MM.1S (cell line): ENCODE measurements at regions not wholly inside any gene's neighbourhood (a gene's known extent, or its start where the extent isn't known, plus 50 kb on each side); places are given as distances from the start of the nearest gene placed in this dataset.

Experiments
- DNase-seq: peaks from one replicate; pipeline ENCODE4 v3.0.0-alpha.2; 2015
- H2AFZ ChIP-seq: fragments of 300-600 bp; sonication (generic); 2 replicates; pipeline ENCODE4 v1.6.0; 2016; ENCODE audit warnings: antibody characterized with exemption, low read length
- H3F3A ChIP-seq: fragments of 300-600 bp; sonication (generic); 2 replicates; pipeline ENCODE4 v1.6.1; 2016; ENCODE audit warnings: mild to moderate bottlenecking, antibody characterized with exemption, low read length, moderate library complexity, mixed read lengths; ENCODE audit not compliant: insufficient read depth
- H3K27ac ChIP-seq: fragments of 300-600 bp; sonication (generic); 2 replicates; pipeline ENCODE4 v1.5.1; 2016; ENCODE audit warnings: mild to moderate bottlenecking, low read length
- H3K27me3 ChIP-seq: fragments of 300-600 bp; sonication (generic); replicated peaks from 2 replicates; pipeline ENCODE4 v1.6.0; 2016; ENCODE audit warnings: low read length; ENCODE audit not compliant: insufficient read depth
- H3K36me3 ChIP-seq: fragments of 300-600 bp; sonication (generic); replicated peaks from 2 replicates; pipeline ENCODE4 v1.6.1; 2016; ENCODE audit warnings: mild to moderate bottlenecking, low read length, mixed read lengths; ENCODE audit not compliant: insufficient read depth
- H3K4me1 ChIP-seq: fragments of 300-600 bp; sonication (generic); 2 replicates; pipeline ENCODE4 v1.6.1; 2016; ENCODE audit warnings: low read length, mixed read lengths
- H3K4me2 ChIP-seq: fragments of 300-600 bp; sonication (generic); 2 replicates; pipeline ENCODE4 v1.6.0; 2016; ENCODE audit warnings: low read depth, low read length
- H3K4me3 ChIP-seq: fragments of 300-600 bp; sonication (generic); 2 replicates; pipeline ENCODE4 v1.5.1; 2016; ENCODE audit warnings: low read length, mixed read lengths
- H3K79me2 ChIP-seq: fragments of 300-600 bp; sonication (generic); 2 replicates; pipeline ENCODE4 v1.6.1; 2016; ENCODE audit warnings: mixed run types, low read length, mixed read lengths
- H3K9ac ChIP-seq: fragments of 300-600 bp; sonication (generic); 2 replicates; pipeline ENCODE4 v1.6.1; 2016; ENCODE audit warnings: low read length, mixed read lengths
- H3K9me2 ChIP-seq: fragments of 300-600 bp; sonication (generic); replicated peaks from 2 replicates; pipeline ENCODE4 v1.6.1; 2016; ENCODE audit warnings: mild to moderate bottlenecking, low read length, mixed read lengths; ENCODE audit not compliant: insufficient read depth
- H3K9me3 ChIP-seq: fragments of 300-600 bp; sonication (generic); replicated peaks from 2 replicates; pipeline ENCODE4 v1.6.1; 2016; ENCODE audit warnings: mild to moderate bottlenecking, low read length, mixed read lengths; ENCODE audit not compliant: insufficient read depth
- H4K20me1 ChIP-seq: fragments of 300-600 bp; sonication (generic); 2 replicates; pipeline ENCODE4 v1.6.1; 2016; ENCODE audit warnings: mild to moderate bottlenecking, low read length, moderate library complexity, mixed read lengths; ENCODE audit not compliant: insufficient read depth
- EZH2 ChIP-seq: fragments of 300-600 bp; sonication (generic); optimal IDR thresholded peaks from 2 replicates; pipeline ENCODE3; 2017; ENCODE audit warnings: low read depth, mild to moderate bottlenecking, antibody characterized with exemption, low read length, mixed read lengths
- EZH2phosphoT487 ChIP-seq: fragments of 300-600 bp; sonication (generic); IDR thresholded peaks from 2 replicates; pipeline ENCODE4 v1.6.1; 2018; ENCODE audit warnings: antibody characterized with exemption, low read length
- TF ChIP-seq, protein P1 (sequence below): fragments of 300-600 bp; sonication (generic); IDR thresholded peaks from 2 replicates; pipeline ENCODE4 v1.5.1; 2016; ENCODE audit warnings: antibody characterized with exemption, low read length, mixed read lengths

DNA sequence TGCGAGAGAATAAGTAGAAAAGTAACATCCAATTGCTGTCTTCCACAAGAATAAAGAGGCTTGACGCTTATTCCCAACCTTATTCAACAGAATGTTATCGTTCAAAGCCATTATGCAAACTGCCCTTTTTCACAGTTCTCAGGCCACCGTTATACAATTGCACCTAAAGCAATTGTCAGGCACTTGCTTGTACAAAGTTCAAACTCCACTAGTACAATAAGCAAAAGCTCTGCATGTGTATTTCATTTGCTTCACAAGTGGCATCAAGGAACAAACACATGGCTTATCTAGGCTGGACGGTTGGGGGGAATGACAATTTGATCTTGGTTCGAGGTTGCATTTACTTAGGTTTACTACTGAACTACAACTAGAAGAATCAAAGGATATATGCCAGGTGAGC is 815.6 kb downstream of the EFNB2 start:
- DNase-seq = no peak
- Histone ChIP-seq H3K36me3 (no peaks in the 10 kb centered on the region), H3K9ac (no peak overlapping the region), H2AFZ (no peak overlapping the region), H3K79me2 (no peaks in the 10 kb centered on the region), H3K9me2 (no peaks in the 10 kb centered on the region), H3K27ac (no peak overlapping the region), H3K9me3 (no peaks in the 10 kb centered on the region), H3K4me1 (no peaks in the 10 kb centered on the region), H3K4me2 (no peak overlapping the region), H3K4me3 (no peak overlapping the region), H3K27me3 (no peaks in the 10 kb centered on the region), H3F3A (no peaks in the 10 kb centered on the region), H4K20me1 (no peaks in the 10 kb centered on the region)
- TF ChIP-seq EZH2 (no peak), EZH2phosphoT487 (no peak)
- TF ChIP-seq, protein P1, sequence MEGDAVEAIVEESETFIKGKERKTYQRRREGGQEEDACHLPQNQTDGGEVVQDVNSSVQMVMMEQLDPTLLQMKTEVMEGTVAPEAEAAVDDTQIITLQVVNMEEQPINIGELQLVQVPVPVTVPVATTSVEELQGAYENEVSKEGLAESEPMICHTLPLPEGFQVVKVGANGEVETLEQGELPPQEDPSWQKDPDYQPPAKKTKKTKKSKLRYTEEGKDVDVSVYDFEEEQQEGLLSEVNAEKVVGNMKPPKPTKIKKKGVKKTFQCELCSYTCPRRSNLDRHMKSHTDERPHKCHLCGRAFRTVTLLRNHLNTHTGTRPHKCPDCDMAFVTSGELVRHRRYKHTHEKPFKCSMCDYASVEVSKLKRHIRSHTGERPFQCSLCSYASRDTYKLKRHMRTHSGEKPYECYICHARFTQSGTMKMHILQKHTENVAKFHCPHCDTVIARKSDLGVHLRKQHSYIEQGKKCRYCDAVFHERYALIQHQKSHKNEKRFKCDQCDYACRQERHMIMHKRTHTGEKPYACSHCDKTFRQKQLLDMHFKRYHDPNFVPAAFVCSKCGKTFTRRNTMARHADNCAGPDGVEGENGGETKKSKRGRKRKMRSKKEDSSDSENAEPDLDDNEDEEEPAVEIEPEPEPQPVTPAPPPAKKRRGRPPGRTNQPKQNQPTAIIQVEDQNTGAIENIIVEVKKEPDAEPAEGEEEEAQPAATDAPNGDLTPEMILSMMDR = no peak

DNA sequence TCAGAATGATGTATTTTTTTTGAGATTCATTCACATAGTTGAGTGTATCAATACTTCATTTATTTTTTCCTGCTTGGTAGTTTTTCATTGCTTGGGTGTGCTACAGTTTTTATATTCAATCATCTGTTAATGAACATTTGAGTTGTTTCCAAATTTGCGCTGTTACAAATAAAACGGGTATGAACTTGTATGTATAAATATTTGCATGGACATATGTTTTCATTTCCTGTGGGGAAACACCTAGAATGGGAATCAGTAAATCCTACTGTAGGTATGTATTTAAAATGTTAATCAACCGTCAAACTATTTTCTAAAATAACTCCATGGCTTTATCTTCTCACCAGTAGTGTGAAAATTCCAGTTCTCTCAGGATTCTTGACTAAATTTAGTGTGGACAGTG is 826.3 kb downstream of the EFNB2 start:
- DNase-seq = no peak
- H4K20me1 ChIP-seq = no peaks in the 10 kb centered on the region
- H3K9me3 ChIP-seq = no peaks in the 10 kb centered on the region
- H3K27ac ChIP-seq = no peak overlapping the region
- TF ChIP-seq, protein P1 = no peak
- H3F3A ChIP-seq = no peaks in the 10 kb centered on the region
- H2AFZ ChIP-seq = no peak overlapping the region
- H3K4me2 ChIP-seq = no peak overlapping the region
- H3K4me3 ChIP-seq = no peak overlapping the region
- no peaks in the 10 kb centered on the region for H3K9me2 ChIP-seq
- H3K36me3 ChIP-seq = no peaks in the 10 kb centered on the region
- no peaks in the 10 kb centered on the region for H3K4me1 ChIP-seq
- H3K79me2 ChIP-seq = no peaks in the 10 kb centered on the region
- H3K9ac ChIP-seq = no peak overlapping the region
- no peaks in the 10 kb centered on the region for H3K27me3 ChIP-seq

DNA sequence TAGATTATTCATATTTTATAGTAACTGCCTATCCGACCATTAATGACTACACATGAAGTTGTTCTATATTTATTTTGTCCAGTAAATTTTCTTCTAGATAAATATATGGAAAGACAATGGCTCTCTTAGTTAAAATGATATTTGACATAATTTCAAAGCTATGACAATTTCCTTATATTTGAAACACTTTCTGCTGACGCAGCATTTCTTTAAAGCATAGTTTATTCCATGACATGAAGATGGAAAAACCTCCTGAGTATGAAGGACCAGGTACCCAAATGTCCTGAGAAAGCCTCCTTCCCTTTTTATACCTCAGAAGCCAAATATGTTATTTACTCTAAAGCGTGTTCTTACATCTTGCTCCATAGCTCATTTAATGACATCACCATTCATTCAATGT is 831.6 kb downstream of the EFNB2 start:
- no peaks in the 10 kb centered on the region for H3K9me2 ChIP-seq
- no peak overlapping the region for H3K4me3 ChIP-seq
- H3K4me2 ChIP-seq = no peak overlapping the region
- no peak overlapping the region for H2AFZ ChIP-seq
- no peaks in the 10 kb centered on the region for H3K4me1 ChIP-seq
- no peak for DNase-seq
- no peaks in the 10 kb centered on the region for H3F3A ChIP-seq
- H3K79me2 ChIP-seq = no peaks in the 10 kb centered on the region
- no peaks in the 10 kb centered on the region for H3K27me3 ChIP-seq
- TF ChIP-seq, protein P1 = no peak
- TF ChIP-seq EZH2phosphoT487 (no peak), EZH2 (no peak)
- H4K20me1 ChIP-seq = no peaks in the 10 kb centered on the region
- H3K27ac ChIP-seq = no peak overlapping the region
- no peaks in the 10 kb centered on the region for H3K9me3 ChIP-seq
- H3K36me3 ChIP-seq = no peaks in the 10 kb centered on the region
- no peak overlapping the region for H3K9ac ChIP-seq

DNA sequence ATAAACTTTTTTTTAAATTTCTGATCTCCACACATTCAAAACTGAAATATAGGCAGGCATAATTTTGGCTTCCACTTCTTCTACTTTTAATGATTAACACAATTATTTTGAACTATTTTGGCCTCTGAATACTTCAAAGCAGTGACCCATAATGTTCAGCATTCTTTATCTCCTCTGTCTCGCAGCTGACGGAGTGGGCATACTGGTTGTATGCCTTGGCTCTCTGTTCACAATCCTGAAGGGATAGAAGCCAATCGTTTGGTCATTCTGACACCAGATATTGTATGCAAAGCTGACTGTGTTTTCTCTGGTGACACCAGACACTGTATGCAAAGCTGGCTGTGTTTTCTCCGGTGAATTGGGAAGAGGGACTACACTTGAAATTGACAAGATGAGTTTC is 833.0 kb downstream of the EFNB2 start:
- Histone ChIP-seq H2AFZ (no peak overlapping the region), H3K4me1 (no peaks in the 10 kb centered on the region), H3K79me2 (no peaks in the 10 kb centered on the region), H3F3A (no peaks in the 10 kb centered on the region), H3K27me3 (no peaks in the 10 kb centered on the region), H3K9me3 (no peaks in the 10 kb centered on the region), H3K4me2 (no peak overlapping the region), H3K9ac (no peak overlapping the region), H3K27ac (no peak overlapping the region), H3K4me3 (no peak overlapping the region), H3K9me2 (no peaks in the 10 kb centered on the region), H3K36me3 (no peaks in the 10 kb centered on the region), H4K20me1 (no peaks in the 10 kb centered on the region)
- TF ChIP-seq EZH2 = no peak
- no peak for TF ChIP-seq EZH2phosphoT487
- TF ChIP-seq, protein P1 = no peak
- DNase-seq = no peak
